ENCODE measurements at regions not wholly inside any gene's neighbourhood (a gene's known extent, or its start where the extent isn't known, plus 50 kb on each side); places are given as distances from the start of the nearest gene placed in this dataset.

DNA sequence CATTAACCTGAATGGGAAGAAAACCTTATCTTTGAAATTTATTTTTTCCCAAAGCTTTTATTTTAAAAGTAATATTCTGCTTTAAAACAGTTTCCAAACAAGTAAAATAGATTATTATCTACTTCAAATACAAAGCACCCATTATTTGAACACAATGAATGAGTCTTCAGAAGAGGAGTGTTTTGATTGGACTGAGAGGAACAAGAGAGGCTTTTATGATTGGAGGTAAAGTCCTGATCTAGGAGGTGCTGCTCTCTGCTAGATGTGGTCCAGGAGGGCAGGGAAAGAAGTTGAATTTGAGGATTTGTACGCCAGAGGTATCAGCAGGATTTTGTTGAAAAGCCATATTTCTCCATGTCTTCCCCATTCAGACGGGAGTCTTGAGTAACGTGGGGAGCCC lies 900.7 kb downstream of the SOCS6 start:
- DNase-seq, result no peak

DNA sequence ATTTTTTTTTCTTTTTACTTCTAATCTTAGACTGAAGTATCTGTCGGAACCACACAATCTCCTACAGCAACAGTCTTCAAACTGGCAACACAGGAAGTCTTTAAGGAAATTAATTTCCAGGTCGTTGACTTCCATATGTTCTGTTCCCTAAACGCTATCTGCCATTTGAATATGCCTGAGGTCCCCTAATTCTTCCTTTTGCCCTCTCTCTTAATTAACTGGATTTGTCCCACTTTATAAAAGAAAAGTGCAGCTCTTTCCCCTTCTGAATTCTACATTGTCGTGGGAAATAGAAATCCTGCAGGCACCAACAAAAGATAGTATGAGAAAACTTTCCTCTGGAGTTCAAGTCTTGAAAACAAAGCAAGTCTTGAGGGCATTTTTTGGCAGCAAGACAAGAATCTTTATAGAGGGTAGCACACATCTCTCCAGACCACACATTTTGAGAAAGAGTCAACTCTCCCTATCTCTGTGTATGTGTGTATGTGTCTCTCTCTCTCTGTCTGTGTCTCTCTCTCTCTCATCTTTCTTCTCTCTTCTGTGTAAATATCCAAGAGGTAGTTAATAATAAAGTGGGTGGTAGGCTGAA lies 879.8 kb downstream of the SOCS6 start:
- no peak for DNase-seq

DNA sequence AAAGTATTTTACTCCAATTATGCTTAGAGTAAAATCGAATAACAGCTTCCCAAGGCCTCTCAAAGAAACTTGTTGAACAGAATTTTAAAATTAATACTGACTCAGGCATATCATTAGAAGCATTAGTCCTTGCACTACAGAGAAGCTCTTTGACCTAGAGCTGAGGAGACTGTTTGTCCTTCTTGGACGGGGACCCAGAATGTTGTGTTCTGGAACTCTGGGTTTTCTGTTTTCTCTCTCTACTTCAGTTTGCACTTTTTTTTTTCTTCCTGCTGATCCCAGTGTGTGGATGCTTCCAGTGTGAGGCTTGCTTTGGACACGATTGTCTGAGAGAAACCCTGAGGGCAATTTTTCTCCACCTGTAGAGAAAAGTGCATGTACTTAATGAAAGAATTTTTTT lies 847.6 kb downstream of the SOCS6 start:
- DNase-seq, result no peak

DNA sequence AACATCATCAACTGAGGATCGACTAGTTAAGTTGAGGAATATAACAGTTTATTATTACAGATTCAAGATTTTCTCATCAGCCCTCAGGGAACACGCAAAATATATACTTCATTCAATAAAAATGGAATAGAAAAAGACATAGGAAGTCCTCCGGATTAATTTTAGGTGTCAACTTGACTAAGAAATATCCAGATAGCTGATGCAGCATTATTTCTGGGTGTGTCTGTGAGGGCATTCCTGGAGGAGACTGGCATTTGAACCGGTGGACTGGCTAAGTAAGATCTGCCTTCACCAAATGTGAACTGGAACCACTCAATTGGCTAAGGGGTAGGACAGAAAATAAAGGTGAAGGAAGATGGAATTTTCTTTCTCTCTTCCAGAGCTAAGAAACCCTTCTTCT lies 845.3 kb downstream of the SOCS6 start:
- DNase-seq, result no peak

DNA sequence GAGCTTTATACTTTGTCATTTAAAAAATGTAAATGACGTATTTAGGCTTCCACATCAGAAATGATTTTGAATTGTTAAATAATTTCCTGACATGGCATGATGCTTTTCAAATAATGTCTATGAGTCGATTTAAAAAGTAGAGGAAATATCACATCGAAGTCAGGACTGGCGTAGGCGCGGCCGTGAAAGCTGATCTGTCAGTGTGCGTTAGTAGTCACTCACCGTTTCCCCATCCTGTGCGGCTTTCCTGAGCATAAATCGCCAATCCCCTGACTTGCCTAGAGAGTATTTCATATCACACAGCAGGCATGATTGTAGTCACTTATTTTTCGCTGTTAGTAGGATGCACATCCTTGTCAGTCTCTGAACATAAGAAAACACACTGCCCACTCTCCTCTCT lies 843.1 kb downstream of the SOCS6 start:
- DNase-seq, result no peak

DNA sequence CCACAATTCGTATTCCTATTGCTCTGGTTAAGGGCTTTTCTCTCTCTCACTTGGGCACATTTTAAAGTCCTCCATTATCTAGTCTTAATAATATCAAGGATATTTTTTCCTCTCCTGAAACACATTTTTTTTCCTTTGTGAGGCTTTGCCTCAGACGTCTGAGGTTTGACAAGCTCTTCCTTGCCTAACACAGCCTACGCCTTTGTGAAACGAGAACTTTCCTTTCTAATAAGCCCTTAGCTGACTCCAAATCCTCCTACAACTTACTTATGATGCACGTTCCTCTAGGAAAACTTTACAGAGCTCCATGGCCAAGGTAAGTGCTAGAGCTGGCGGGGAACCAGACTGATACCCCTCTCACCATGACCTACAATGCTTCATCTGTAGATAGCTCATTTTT lies 841.5 kb downstream of the SOCS6 start:
- no peak for DNase-seq

DNA sequence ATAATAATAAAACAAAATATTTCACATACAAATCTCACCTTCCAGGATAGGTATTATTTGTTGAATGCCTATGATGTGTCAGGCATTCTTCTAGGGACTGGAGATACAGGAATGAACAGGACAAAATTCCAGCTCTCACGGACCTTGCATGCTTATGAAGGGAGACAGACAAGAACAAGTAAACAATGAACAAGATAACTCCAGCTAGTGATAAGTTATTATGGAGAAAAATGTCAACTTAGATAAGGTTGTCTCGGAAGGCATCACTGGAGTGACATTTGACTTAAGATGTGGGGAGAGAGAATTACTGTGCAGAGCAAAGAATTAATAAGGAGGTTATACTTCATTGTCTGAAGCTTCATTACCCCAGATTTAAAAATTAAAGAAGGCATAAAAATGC lies 836.7 kb downstream of the SOCS6 start:
- no peak for DNase-seq

DNA sequence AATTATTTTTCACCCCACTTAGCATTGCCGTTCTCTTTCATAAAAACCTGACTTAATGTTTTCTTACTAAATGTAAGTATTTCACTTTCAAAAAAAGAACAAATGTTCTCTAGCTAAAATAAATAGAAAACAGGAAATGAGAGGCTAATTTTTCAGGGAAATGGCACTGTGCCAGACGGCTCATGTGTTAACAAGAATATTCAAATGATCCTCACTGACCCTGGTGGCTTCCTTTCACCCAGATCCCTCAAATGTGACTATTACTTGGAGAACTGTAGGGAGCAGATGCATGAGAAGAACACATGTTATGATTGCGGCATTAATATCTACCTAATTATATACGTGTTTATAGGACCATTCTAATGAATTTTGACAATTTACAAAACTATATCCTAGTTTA lies 827.7 kb downstream of the SOCS6 start:
- no peak for DNase-seq

DNA sequence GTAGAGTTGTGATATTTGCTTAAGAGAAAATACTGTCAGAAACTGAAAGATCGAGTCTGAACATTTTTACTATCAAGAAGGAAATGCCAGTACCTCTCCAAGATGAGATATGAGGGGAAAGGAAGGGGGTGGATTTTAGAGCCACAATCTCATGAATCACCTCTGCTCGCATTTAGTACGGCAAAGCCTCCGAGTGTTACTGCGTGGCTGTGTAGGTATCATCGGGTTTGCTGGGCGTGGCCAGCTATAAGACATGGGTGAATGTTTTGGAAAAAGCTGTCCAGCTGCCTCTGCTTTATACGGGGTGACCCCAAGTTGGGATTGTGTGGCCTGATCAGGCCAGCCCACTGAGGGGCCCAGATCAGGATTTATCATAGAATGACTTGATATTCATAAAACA lies 826.4 kb downstream of the SOCS6 start:
- no peak for DNase-seq

DNA sequence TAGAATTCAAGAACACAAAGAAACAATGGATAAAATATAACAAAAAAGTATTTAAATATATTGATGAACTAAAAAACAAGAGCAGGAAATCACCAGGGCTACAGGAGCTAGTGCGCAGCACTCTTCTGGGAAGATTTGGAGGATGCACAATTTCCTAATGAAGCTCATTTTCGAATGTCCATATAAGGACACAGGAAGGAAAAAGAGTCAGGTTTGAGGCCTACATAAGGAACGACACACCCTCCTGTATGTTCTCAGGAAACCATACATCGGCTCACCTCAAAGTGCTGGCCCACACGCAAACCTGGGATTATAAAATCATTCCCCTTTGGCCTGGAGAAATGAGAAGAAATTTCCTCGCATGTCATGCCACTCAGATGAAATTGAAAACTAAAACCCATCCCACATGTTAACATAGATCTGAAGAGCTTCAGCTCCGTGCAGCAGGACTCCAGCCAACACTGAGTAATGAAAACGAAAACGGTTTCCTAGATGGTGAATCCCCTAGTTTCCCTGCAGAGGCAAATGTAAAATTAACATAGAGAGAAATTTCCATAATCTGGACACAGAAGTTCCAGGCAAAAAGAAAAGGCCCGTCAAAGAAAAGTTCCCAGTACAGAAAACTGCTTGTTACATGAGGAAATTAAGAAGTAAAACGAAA lies 825.8 kb downstream of the SOCS6 start:
- DNase-seq, result no peak

DNA sequence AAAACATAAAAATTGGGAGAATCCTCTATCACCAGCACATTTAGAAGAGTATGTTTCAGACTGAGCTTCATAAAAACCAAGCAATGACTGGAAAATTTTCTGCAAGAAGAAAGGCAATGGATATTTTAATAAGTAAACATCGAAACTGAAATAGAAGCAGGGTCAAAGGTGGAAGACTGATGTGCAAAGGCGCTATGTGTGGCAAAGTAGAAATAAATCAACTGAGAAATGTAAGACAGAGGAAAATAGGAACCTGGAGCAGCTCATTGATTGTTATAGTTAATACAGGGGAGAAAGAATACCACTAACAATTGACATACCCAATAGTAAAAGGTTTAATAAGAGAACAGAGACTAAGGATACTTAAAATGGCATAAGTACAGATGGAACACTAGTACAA lies 818.4 kb downstream of the SOCS6 start:
- no peak for DNase-seq

DNA sequence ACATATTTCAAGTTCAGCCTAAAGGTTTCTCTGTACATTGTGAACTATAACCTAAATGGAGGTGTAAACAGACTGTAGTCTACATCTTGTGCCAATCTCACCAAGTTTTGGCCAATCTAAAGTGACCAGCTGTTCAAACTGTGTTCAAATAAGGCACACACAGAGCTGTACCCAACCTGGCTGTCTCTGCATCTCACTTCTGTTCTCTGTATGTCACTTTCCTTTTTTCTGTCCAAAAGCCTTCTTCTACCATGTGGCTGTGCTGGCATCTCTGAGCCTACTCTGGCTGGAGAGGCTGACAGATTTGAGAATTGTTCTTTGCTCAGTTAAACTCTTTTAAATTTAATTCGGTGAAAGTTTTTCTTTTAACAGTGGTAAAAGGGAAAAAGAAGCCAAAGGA lies 817.9 kb downstream of the SOCS6 start:
- DNase-seq, result no peak

DNA sequence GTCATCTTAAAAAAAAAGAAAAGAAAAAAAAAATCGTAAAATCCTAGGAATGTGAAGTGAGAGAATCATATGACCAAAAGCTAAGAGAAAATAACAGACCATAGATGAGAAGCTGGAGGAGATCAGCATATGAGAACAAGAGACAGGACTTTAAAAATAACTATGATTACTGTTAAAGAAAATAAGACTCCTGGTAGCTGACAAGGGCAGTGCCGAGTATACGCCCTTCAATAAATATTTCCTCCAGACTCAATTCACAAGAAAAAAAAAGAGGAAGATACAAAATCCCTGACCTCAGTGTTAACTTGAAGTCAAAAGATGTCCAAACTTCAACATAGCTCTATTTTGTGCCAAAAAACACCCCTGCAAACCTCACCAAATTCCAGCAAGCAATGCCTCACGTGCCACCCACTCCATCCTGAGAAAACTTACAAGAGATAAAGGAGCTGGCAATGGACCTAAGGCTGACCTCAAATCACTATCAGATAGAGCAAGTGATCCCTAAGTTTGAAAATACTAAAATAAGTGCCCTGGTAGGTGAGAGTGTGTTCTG lies 817.2 kb downstream of the SOCS6 start:
- no peak for DNase-seq

DNA sequence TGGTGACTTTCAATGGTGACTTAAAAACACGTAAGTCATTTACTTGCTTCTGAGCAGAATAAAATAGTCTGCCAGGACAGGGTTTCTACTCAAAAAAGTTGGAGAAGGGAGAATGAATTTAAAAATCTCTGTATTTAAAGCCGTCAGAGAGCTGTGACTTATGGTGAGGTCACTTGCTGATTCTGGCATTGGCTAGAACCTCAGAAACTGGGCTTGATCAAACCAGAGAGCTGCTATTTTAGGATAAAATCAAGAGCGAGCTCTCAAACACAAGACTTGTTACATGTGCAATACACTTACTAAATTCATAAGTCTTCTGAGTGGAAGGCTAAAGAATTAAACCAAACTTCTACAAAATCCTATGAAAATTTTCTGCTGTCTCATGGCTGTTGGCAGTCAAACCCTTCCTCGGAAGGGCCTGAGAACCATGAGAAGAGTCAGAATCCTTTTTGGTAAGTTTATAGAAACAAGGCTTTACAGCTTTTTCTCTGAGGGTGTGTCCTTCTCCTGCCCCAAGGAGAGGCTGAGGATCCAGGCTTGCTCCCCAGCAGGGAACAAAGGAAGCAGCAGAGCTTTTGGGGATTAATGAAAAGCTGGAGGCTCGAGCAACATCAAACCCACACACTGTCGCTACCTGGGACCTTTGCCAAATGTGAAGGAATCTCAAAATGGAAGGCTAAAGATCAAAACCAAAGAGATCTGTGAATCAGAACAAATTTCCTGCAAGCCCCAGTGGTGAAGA lies 816.4 kb downstream of the SOCS6 start:
- DNase-seq, result no peak

DNA sequence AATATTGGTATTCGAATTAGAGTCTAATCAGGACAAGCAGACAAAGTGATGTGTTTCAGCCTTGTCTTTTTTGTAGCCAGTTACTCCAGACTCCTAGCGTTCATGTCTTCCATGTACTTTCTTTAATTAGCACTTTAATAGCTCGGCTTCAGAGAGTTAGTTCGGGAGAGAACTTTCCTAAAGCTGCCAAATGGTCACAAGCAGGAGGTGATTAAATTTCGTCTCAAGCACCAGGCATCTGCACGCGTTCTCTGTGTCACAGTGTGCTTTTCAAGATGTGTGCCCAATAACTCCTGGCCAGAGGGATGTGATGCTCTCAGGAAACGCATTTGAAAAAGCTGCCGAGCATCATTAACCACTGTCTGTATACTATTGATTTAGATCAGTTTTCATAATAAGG lies 790.8 kb downstream of the SOCS6 start:
- no peak for DNase-seq

DNA sequence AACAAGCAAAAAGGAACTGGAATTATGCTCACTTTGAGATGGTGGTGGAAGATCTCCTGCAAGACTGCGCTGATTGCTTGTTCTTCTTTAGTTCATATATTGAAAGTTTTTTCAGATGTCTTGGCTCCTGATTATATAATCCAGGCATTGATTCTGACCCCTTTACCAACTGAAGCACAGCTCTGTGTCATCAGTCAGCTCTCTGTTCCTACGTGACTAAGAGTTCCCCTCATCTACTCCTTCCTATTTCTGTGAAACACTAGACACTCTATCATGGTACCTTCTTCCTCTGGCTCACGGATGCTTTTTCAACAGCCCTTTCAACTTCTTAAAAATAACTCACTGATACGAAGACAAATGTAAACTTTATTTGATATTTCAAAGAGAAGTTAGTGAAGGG lies 788.6 kb downstream of the SOCS6 start:
- DNase-seq, result no peak

DNA sequence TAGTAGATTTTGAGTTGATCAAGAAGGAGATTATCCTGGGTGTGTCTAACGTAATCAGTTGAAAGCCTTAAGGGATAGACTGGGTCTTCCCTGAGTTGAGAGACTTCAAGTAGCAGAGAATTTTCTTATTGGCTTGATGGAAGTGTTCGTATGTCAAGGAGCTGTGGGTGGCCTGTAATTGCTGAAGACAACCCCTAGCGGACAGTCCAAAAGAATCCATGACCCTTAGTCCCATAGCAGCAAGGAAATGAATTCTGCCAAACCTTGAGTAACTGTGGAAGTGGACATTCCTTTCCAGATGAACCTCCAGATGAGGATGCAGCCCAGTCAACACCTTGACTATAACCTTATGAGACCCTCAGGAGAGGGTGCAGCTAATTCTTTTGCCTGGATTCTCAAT lies 786.3 kb downstream of the SOCS6 start:
- no peak for DNase-seq

DNA sequence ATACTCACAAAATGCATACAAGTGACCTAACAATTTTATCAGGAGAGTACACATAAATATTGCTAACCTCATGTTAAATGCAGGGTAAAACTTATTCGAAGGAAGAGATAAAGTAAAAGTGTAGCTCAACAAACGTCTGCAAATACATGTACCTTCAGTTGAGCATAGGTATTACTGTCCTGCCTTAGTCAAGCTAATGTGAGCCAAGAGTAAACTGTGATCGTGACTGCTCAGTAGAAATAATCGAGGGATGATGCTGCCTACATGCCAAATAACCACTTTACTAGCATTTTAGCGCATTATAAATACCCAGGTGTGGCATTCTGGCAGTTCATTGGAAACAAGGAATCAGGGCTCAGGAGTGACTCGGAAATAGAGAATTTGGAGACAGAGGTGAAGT lies 779.5 kb downstream of the SOCS6 start:
- DNase-seq, result no peak

DNA sequence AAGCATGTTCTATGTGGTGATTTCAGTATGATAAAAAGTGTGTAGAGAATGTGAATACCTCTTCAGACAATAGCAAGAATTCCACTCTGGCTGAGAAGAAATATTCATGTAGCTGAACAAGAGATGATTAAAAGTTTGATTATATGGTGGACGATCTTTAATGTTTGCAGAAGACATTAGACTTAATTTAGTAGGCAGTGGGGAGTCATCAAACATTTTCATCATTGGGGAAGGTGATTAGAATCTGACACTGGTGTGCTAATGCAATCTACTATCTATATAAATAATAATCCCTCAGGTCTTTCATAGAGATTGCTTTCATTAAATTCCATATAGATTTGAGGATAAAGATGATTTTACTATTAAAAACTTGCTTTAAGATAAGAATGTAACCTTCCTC lies 761.0 kb downstream of the SOCS6 start:
- DNase-seq, result no peak

DNA sequence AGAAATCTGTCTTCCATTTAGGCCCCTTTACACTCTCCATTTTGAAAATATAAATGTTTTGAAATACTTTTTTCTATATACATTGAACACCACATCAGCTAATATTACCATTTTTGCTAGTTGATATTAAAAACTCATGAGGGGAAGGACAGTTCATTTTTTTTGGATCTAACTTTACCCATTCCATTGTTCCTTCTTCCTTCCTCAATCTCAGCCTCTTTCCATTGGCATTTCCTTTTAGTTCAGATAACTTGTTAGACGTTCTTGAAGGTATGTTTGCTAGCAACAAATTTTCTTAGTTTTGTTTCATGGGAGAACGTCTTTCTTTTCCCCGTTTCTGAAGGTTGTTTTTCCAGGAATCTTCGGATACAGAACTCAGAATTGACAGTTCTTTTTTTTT lies 759.0 kb downstream of the SOCS6 start:
- no peak for DNase-seq

DNA sequence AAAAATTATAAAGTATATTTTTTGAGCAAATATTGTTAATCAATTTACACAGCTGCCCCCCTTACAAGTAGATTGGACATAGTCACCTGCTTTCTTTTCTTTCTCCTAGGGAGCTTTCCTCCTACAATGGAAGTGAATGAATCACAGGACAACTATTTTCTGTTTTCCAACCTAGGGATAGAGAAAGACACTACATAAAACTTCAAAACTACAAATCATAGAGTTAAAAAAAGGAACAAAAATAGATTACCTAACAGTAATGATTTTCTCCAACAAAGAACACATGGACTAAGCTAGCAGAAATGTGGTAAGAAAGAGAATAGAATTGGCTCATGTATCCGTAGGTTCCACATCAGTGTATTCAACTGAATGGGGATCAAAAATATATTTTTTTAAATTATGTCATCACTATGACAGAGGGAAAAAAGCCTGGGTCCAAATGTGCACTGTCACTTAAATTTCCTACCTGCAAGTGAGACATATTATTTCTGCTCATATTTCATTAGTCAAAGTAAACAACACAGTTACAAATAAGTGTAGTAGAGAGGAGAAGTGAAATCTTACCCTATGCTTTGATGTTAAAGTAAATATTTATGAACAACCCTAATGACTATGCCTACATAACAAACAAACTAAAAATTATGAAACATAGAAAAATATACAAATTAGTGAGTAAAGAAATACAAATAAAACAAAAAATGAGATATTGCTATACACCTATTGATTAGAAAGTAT lies 756.7 kb downstream of the SOCS6 start:
- DNase-seq, result no peak

DNA sequence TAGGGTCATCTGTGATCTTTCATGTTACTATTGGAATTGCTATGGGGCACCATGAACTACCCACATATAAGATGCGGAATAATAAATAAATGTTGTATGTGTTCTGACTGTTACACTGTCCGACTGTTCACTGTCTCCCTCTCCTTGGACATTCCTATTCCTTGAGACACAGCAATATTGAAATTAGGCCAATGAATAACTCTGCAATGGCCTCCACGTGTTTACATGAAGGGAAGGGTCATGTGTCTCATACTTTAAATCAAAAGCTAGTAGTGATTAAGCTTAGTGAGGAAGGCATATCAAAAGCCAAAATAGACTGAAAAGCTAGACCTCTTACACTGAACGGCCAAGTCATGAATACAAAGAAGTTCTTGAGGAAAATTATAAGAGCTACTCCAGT lies 751.3 kb downstream of the SOCS6 start:
- DNase-seq, result no peak

DNA sequence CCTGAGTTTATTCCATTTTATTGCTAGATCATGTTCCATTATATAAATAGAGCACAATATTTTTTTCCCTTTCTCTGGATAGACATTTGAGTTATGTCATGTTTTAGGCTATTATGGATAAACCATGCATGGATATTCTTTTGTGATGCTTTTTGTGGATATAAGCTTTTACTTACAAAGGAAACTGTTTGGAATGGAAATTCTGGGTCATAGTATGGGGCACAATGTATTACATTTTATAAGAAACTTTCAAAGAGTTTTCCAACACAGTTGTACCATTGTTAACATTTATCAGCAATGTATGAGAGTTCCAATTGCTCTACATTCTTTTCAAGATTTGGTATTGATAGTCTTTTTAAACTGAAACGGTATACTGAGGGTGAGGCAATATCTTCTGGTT lies 749.4 kb downstream of the SOCS6 start:
- DNase-seq, result no peak

DNA sequence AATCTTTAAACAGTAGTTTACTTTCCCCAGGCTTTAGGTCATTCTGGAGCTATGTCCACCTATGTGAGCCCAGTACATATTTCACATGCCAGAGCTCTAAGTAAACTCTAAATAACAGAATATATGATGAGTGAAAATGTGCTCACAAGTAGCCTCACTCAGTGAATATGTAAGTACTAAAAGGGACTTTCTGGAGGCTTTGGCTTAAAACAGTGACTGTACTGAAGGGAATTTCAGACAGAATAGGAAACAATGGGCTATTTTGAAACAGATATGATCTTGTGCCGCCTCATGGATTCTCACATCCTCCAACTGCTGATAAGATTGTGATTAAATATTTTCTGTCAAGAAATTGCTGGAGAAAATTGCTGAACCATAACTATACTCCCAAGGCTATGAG lies 747.9 kb downstream of the SOCS6 start:
- no peak for DNase-seq
